NCI-H2196 (cell line): ENCODE measurements at regions not wholly inside any gene's neighbourhood (a gene's known extent, or its start where the extent isn't known, plus 50 kb on each side); places are given as distances from the start of the nearest gene placed in this dataset.
A peak's percentile ranks its signal among the peaks of the same experiment; 100 is the strongest.
"Not testable (repeated sequence)": the region's sequence is repeated elsewhere in the genome, so short reads cannot be mapped to it uniquely, and the experiment has no call there.

Source experiments
- DNase-seq: peaks from one replicate; lab custom pipeline; 2025; ENCODE audit not compliant: unreplicated experiment; lab: John Stamatoyannopoulos, UW

DNA sequence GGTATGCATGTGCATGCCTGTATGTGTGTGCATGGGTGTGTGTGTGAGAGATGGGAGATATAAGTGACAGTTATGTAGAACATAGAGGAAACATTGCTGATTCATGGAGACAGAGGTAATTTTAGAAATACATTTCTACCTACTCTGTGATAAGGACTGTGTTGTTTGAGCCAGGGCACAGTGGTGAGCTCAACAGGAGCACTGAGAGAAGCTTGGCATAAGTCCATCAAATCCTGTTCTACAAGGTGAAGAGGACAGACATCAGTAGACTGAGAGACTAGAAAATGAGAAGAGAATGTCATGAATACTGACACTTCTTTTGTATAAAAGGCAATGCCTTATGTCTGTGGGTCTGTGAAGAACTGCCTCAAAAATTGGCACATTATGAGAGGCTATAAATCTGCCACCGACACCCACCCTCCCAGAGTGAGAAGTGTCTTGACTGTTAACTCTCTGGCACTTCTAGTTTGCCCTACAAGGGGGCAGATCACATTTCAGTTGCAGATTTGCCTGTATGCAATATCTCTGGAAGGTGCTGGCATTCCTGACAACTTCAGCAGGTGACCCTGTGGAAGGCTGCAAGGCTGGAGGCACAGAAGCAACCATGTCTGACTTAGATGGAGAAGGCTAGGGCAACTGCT is 962.3 kb upstream of the NRXN1 start:
- peak; percentile 17 for DNase-seq

DNA sequence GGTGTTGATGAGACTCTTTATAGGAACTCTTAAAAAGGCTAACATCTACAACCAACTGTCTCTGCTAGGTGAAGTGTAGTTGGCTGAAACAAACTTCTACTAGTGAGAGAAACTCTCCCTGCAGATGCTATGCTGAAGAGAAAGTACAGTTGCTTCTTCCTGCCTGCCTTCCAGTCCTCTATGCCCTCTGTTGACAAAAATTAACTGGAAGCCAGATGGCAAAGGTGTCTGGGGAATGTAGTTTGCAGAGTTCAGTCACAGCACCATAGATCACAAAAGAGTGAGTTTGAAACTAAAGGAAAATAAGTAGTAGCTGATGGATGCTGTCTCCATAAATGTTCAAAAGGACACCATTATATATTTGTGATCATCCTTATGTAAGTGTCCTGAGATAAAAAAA is 958.8 kb upstream of the NRXN1 start:
- no peak for DNase-seq

DNA sequence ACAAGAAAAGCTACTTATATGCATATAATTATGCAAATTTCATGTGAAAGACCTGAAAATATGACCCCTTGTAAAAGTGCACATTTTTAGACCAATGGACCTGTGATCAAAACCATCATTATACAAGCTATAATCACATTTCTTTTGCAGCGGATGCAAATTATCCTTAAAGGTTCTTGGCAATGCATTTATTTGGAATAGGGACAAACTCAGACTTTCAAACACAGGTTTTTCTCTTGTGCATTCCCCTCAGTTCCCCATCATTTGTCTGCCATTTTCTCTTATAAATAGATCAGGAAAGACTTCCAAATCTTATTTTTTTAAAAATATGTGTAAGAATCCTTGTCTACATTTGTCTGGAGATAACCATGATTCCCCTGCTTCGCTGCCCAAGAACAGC is 954.2 kb upstream of the NRXN1 start:
- no peak for DNase-seq

DNA sequence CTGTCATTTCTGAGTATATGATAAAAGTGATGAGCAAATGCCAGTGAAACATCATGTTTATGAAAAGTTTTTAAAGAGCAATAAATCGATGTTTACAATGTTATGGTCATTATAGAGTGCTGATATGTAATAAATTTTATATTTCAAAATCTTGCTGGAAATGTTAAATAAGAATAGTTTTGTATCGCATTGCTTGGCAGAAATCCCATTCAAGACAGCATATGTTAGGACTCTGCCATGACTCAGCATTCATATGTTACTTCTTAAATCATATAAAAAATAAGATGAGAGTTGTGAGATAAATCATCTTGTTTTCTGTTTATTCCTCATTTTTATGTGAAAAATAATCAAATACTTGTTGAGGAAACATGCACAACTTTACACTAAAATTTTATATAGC is 949.9 kb upstream of the NRXN1 start:
- no peak for DNase-seq

DNA sequence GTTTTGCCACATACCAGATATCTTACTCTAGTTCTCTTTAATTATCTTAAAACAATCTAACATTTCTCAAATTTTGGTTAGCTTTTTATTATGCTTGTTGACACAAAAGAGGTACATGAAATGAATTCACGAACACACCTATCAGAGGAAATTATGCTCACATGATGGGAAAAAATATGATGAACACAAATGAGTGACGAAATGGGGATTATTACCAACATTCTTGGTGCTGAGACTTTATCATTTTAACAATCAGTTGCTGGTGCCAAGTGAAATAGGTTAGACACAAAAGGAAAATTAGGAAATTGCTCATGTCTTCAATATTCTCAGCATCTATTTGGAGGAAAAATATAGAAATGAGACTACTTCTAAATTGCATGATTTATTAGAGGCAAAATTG is 944.7 kb upstream of the NRXN1 start:
- no peak for DNase-seq

DNA sequence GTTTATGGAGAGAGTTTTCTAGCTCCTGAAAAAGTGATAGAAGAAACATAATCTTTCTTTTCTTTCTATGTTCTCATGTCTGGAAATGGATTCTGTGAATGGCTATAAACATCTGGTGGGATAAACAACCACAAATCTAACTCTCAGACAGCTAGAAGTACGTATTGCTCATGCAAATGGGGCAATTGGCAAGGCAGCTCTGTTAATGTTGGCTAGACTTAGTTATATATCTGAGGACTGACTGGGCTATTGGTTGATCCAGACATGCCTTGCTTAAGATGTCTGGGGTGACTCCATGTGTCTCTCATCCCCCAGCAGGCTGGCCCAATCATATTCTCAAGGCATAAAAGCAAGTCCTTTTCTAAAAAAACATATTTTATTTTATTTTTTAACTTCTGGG is 939.2 kb upstream of the NRXN1 start:
- DNase-seq = no peak

DNA sequence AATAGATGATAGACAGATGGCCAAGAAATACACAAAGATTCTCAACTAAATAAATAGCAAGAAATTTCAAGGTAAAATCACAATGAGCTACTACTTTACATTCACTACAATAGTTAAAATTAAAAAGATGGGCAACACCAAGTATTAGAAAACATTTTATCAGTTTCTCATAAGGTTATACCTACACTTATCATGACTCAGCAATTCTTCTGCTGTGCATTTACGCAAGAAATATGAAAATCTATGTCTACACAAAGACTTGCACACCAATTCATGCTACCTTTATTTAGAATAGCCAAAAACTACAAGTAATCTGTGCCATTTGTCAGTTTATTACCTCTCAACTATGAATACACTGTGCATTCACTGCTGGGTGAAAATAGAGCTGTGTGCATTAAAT is 937.4 kb upstream of the NRXN1 start:
- no peak for DNase-seq

DNA sequence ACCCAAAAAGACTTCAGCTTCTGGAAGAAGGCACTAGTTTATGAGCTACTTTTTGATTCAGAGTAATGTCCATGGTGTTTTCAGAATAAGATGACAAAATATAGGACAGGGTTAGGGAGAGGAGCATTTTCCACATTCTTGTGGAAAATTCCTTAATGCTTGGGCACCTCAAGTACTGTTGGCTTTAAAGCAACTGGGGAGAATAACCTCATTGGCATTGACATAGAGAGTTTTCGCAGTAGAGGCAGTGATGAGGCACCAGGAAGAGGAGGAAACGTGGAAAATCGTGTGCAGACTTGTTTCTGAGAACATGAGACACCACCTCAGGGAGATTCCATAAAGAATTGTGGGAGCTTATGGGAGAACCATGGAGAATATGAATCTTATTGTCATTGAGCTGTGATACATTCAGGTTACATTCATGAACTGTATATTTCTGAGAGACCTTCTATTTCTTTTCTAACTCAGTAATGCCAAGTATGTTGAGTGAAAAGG is 929.0 kb upstream of the NRXN1 start:
- DNase-seq = no peak

DNA sequence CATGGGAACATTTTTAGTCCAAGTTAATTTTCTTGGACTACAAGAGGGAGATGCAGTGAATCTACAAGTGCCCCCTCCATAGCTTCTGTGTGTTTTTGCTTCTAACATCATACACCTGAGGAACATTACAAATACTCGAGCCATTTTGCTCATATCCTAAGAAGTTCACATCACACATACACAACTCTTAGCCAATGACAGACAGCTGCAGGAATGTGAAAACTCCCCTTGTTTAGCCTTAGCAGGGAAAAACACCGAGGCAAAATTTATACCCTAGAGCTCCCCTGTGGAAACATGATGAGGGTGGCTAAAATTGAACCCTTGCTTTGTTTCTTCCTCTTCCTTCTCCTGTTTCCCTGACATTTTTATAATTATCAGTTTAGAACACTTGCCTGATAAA is 928.3 kb upstream of the NRXN1 start:
- no peak for DNase-seq

DNA sequence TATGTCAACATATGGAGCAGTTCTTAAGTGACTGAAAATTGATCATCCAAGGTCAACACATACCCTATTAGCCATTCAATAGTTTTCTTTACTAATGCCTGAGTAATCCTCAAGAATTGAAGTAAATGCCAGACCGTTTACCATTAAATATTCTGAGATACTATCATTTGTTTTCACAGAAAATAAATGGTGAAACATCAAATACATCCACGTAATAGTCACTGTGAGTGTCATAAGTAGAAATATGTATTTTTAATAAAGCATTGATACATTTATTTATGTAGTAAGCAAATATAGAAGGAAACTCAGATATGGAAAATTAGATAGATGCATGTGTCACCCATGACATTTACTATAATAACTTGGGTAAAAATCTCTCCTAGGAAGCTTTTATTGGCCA is 927.8 kb upstream of the NRXN1 start:
- DNase-seq = no peak

DNA sequence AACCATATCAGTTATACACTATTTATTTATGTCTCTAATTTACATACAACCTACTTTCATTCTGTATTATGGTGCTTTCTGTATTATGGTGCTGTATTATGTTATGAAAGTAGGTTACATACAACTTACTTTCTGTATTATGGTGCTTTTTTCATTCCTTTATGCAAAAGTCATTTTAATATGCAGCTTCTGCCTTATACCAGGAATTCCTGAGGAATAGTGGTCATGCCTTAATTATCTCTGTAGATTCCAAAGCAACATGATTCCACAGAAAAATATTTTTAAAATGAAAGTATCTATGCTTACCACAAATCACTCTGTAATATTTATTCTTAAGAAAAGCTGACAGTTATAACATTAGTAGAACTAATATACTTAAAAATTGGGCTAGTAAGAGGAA is 922.0 kb upstream of the NRXN1 start:
- no peak for DNase-seq

DNA sequence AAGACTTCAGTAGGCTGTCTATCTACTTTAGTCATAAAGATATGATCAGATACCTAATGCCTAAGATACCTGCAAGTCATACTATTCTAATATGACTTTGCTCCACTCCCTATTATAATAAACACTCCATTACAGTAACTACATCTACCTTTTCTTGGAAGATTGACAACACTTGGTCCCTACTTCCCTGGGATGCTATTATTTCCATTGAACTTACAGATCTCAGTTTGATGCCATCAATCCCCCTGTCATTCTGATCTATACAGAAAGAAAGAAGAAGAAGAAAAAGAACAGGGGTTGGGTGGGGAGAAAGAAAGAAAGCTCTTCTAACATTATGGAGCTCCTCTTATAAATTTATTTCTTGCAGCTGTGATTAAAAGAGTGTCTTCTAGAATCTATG is 889.1 kb upstream of the NRXN1 start:
- DNase-seq = no peak

DNA sequence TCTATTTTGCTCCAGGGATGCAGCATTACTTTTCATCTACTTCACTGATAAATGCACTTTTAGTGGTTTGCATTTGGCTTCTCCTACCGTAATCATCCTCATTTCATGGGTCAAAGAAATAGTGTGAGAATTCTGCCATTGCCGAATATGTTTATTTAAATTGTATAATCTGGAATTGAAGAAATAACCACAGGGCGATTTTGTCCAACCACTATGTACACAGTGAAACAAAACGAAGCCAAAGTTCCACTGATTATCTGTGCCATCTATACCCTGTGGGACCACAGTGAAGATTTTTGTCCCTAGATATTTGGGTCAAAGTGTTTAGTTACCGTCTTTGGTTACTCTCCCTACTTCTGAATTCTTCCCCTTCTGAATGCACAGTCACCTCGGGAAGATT is 888.6 kb upstream of the NRXN1 start:
- DNase-seq = no peak

DNA sequence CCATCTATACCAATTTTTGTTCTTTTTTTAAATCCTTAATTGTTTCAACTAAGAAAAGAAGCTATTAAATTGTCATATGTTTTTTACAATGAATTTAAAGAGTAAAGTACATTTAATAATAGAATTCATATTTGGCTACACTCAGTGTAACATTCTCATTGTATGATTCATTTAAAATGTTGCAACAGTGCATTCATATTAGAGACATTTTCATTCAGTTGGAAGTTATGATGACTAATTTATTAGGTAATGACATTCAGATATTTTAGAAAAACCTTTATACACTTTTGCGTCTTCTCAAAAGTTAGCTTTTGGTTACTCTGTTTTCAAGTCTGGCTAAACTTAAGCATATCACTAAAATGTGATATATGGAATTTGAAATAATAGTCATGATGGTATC is 887.5 kb upstream of the NRXN1 start:
- DNase-seq = no peak

DNA sequence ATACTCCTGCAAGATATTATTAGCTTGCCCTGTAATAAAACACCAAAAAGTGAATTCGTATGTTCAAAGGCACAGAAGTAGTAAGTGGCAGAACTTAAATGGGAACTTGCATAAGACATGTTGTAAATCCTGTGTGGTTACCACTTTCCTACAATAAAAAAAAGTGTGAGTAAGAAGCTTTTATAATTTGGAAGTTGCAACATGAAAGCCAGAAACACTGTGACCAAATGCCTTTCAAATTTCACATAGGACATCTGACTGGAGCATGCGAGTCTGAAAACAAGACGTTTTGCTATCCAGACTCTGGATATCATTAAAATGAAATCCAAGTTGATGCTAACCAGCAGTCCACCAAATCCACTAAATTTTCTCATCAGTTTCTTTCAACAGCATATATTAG is 886.2 kb upstream of the NRXN1 start:
- DNase-seq = no peak

DNA sequence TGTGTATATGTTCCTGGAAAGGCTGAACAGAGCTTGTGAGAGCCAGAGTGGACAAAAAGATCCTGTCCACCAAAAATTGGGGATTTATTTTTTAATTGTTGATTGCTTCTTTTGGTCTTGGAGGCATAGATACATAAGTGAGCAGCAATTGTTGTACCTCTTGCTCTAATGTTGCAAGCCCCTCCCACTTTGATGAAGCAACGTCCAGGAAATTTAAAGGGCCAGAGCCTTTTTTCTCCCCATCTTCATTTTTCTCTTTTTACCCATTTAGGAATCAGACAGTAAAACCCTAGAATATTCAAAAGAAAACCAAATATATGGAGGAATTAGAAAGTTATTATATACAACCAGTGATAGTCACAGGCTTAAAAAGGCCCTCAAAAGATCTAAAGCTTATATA is 871.8 kb upstream of the NRXN1 start:
- DNase-seq = no peak

DNA sequence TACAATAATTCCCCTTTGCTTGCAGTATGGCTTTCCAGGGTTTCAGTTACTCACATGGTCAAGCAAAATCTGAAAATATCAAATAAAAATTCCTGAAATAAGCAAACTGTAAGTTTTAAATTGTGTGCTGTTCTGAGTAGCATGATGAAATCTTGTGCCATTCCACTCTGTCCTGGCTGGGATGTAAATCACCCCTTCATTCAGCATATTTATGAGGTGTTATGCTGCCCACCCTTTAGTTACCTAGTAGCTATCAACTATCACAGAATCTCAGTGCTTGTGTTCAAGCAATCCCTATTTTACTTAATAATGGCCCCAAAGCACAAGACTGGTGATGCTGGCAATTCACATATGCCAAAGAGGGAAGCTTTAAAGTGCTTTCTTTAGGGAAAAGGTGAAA is 867.7 kb upstream of the NRXN1 start:
- DNase-seq = no peak

DNA sequence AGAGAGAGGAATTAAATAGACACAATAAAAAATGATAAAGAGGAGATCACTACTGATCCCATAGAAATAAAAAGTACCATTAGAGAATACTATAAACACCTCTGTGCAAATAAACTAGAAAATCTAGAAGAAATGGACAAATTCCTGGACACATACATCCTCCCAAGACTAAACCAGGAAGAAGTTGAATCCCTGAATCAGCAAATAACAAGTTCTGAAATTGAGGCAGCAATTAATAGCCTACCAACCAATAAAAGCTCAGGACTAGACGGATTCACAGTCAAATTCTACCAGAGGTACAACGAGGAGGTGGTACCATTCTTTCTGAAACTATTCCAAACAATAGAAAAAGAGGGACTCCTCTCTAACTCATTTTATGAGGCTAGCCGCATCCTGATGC is 862.7 kb upstream of the NRXN1 start:
- not testable (repeated sequence) for DNase-seq

DNA sequence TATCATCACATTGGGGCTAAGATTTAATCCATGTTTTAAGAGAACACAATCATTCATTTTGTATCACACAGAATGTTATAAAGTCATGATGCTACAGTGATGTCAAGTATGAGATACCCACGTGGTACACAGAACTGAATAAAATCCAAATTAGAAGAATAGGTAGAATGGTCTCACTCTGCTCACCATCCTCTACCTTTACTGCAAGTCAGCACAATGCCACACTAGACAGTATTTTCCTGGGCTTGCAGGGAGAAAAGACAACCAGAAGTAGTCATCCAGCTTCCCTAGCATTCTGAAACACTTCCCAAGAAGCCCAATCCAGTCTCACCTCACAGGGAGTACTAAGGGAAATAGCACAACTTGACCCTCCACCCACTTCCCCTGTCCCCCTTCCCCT is 856.2 kb upstream of the NRXN1 start:
- DNase-seq = no peak

DNA sequence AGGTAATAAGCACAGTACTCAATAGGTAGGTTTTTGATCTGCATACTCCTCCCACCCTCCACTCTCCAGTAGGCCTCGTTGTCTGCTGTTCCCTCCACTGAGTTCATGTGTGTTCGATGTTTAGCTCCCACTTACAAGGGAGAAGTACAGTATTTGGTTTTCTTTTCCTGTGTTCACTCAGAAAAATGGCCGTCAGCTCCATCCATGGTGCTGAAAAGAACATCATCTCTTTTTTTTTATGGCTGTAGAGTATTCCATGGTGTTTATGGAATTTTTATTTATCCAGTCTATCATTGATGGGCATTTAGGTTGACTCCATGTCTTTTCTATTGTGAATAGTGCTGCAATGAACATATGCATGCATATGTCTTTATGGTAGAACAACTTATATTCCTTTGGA is 849.7 kb upstream of the NRXN1 start:
- no peak for DNase-seq

DNA sequence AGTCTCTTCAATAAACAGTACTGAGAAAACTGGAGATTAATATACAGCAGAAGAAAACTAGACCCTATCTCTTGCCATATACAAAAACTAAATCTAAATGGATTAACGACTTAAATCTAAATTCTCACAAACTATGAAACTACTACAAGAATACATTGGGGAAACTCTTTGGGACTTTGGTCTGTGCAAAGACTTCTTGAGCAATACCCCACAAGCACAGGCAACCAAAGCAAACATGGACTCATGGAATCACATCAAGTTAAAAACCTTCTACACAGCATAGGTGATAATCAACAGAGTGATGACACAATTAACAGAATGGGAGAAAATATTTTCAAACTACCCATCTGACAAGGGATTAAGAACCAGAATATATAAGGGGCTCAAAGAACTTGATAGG is 848.2 kb upstream of the NRXN1 start:
- DNase-seq = no peak

DNA sequence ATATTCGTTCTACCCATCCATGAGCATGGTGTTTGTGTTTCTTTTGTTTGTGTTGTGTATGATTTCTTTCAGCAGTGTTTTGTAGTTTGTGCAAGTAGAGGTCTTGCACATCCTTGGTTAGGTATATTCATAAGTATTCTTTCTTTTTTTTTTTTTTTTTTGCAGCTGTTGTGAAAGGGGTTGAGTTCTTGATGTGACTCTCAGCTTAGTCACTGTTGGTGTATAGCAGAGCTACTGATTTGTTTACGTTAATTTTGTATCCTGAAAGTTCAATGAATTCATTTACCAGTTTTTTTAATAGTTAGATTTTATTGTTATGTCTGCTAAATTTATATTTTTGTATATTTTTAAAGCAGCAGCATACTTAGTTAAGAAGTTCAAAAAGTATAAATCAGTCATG is 834.4 kb upstream of the NRXN1 start:
- DNase-seq = no peak

DNA sequence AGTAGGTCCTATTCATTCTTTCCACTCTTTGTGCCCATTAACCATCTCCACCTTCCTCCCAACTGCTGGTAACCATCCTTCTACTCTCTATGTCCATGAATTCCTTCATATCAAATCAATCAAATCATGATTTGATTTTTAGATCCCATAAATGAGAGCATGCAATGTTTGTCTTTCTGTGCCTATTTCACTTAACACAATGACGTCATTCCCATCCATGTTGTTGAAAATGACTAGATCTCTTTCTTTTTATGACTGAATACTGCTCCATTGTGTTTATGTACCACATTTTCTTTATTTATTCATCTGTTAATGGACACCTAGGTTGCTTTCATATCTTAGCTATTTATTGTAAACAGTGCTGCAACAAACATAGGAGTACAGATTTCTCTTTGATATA is 827.3 kb upstream of the NRXN1 start:
- DNase-seq = no peak

DNA sequence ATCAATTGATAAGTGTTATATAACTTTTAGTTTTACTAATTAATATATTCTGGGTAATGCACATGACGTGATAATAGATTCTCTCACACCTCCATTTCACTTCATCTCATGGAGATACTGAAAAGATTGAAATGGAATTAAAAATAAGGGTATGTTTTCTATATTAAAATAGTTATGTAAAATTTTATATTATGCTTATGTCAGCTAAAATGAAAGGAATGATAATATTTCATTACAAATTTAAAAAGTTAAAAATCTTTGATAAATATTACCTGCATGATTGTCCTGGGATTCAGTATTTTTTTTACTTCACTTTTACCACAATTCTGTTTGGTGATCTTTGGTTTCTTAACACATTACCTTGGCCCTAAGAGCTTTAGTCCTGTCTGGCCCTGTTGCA is 823.8 kb upstream of the NRXN1 start:
- DNase-seq = no peak
